ENCODE measurements at regions not wholly inside any gene's neighbourhood (a gene's known extent, or its start where the extent isn't known, plus 50 kb on each side); places are given as distances from the start of the nearest gene placed in this dataset.
"Not testable (repeated sequence)": the region's sequence is repeated elsewhere in the genome, so short reads cannot be mapped to it uniquely, and the experiment has no call there.

- WGBS, 2 donors: 61 to 68% methylated on average over 6 of the region's 6 CpGs
- intact Hi-C loops (cut with DNase I; ENCODE audit: low total_unique reads): no loop called here
- no peak for TF ChIP-seq POLR2A (IDR thresholded peaks at IDR 0.05)
- TF ChIP-seq CTCF (IDR thresholded peaks at IDR 0.05): no peak
- DNase-seq (ENCODE audit: low spot score in 2 of 2): no peak
- no peak overlapping the region for H3K4me3 ChIP-seq (ENCODE audit: low read depth, poor library complexity, severe bottlenecking)
These were observed 57.4 kb upstream of the ACBD5 start for GRCh38 chr10:27297844-27298521.

- H3K4me3 ChIP-seq (ENCODE audit: low read depth, poor library complexity, severe bottlenecking); intact Hi-C loops (cut with DNase I; ENCODE audit: low total_unique reads); DNase-seq (ENCODE audit: low spot score in 2 of 2): not testable (repeated sequence)
- WGBS, 2 donors: no CpG with 5 or more reads among the region's 26 CpGs
These were observed 55.7 kb upstream of the ACBD5 start for GRCh38 chr10:27296285-27296684.

- WGBS, 2 donors: 54 to 65% methylated on average over 5 of the region's 5 CpGs
- DNase-seq (ENCODE audit: low spot score in 2 of 2); intact Hi-C loops (cut with DNase I; ENCODE audit: low total_unique reads); H3K4me3 ChIP-seq (ENCODE audit: low read depth, poor library complexity, severe bottlenecking): not testable (repeated sequence)
These were observed 50.8 kb upstream of the ACBD5 start for GRCh38 chr10:27291253-27291895.

All from lower leg skin (tissue), 4 donors.